NK-92 (cell line): ENCODE measurements at regions not wholly inside any gene's neighbourhood (a gene's known extent, or its start where the extent isn't known, plus 50 kb on each side); places are given as distances from the start of the nearest gene placed in this dataset.
"Not testable (repeated sequence)": the region's sequence is repeated elsewhere in the genome, so short reads cannot be mapped to it uniquely, and the experiment has no call there.

Source experiments
- DNase-seq: peaks from one replicate; lab custom pipeline; 2025; ENCODE audit not compliant: unreplicated experiment; lab: John Stamatoyannopoulos, UW

DNA sequence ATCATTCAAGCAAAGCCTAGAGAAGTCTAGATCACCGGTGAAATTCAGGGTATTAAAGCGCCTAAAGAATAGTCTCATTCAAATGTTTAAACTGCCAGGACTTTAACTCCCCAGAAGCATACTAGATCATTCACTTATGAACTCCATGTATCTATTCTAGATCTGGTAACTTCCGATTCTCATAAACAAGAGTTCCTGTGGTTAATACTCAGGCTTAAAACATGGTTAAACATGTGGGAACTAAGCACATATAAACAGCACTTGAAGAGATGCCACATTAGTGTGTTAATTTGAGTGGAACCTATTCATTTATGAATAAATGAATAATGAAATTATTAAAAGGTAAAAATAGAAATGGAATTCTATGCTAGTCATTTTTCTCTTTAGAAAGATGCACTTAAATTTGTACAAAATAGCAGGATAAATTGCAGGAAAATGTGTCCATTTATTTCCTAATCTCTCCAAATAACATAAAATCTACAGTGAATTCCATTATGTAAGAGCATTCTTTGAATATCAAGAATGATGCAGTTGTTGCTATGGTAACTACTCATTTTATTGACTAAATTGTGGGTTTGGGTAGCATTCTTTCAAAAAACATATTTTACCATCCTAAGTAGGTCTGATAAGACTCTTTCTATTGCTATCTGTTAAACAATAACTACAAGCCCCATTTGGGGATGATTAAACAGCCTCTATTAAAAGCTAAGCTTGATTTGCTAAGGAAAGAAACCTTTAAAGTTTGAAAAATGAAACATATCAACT is 147.6 kb upstream of the TMEM168 start:
- no peak for DNase-seq

DNA sequence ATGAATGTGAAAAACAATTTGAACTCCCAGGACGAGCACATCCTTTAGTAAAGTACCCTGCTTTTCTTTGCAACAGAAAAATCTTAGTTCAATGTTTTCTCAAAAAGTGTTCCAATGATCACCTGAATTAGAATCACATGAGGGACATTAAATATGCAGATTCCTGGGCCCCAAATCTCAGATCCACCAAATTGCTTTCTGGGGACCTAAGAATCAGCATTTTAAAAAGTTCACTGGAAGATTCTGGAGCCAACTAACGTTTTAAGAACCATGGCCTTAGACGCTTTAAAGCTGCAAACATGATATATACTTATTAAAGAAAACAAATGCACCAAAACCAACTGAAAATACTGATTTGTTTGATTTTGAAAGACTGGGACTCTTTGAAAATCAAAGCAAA is 143.4 kb upstream of the TMEM168 start:
- no peak for DNase-seq

DNA sequence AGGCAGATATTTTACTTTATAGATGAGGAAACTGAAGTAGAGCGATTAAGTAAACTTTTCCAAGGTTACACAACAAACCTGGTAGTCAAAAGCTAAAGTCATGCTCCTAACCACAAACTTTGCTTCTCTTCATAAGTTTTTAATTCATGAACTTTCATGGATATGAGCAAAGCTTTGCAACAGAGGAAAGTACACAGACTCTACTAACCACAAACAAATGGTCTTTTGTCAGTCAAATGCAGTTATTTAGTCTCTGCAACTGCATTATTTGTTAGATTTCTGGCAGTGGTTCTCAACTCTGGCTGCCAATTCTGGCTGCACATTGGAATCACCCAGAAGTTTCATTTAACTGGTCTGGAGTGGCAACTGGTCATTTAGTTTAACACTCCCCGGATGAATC is 140.6 kb upstream of the TMEM168 start:
- no peak for DNase-seq

DNA sequence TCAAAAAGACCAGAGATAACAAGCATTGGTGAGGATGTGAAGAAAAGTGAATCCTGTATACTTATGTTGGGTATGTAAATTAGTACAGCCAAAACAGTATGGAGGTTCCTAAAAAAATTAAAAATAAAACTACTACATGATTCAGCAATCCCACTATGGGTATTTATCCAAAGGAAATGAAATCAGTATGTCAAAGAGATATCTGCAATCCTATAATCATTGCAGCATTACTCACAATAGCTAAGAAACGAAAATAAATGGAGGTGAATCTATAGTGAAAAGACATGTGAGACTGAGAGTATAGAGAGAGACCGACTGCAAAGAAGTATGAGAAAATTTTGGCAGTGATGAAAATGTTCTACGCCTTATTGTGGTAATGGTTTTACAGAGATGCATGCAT is 139.2 kb upstream of the TMEM168 start:
- no peak for DNase-seq

DNA sequence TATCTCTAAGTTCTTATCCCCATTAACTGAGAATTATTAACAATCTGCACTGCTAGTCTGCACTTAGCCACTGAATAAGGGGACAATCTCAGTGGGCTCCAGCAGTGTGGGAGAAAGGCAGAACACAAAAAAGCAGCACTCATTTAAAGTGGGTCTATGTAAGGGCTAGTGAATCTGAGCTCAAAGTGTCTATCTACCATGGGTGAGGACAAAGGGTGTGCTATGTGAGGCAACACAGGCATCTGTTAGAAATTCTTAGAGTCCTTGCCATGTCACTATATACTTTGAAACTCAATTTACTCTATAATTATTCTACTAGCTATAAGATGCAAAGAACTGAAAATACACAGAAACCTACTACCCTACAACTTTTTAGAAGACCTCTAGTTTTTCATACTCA is 135.8 kb upstream of the TMEM168 start:
- DNase-seq: no peak

DNA sequence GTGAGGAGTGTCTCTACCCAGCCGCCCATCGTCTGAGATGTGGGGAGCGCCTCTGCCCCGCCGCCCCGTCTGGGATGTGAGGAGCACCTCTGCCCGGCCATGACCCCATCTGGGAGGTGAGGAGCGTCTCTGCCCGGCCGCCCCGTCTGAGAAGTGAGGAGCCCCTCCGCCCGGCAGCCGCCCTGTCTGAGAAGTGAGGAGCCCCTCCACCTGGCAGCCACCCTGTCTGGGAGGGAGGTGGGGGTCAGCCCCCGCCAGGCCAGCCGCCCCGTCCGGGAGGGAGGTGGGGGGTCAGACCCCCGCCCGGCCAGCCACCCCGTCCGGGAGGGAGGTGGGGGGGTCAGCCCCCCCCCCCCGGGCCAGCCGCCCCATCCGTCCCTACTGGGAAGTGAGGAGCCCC is 132.4 kb upstream of the TMEM168 start:
- not testable (repeated sequence) for DNase-seq

DNA sequence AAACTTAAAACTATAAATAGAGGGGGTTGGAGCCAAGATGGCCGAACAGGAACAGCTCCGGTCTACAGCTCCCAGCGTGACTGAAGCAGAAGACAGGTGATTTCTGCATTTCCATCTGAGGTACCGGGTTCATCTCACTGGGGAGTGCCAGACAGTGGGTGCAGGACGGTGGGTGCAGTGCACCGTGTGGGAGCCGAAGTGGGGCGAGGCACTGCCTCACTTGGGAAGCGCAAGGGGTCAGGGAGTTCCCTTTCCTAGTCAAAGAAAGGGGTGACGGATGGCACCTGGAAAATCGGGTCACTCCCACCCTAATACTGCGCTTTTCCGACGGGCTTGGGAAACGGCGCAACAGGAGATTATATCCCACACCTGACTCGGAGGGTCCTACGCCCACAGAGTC is 126.2 kb upstream of the TMEM168 start:
- not testable (repeated sequence) for DNase-seq

DNA sequence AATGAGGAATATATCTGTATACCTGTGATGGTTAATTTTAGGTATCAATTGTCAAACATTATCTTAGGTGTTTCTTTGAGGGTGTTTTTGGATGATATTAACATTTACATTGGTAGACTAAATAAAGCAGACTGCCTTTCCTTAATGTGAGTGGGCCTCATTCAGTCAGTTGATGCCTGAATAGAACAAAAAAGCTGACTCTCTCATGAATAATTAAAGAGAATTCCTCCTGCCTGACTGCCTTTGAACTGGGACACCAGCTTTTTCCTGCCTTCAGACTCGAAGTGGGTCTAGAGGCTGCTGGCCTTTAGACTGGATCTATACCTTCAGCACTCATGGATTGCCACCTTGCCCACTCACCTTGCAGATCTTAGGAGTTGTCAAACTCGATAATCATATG is 117.9 kb upstream of the TMEM168 start:
- DNase-seq: no peak

DNA sequence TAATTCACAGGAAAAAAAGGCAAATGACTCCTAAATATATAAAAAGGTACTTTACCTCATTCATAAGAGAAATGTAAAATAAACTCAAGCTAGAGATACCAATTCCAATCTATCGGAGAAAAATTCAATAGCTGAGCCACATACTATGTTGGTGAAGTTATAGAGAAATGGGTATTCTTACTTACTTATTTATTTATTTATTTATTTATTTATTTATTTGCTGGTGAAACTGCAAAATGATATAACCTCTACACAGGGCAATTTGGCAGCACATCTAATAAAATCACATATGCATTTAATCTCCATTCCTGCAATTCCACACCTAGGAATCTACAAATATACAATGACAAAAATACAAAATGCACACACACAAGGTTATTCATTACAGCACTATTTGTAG is 117.5 kb upstream of the TMEM168 start:
- no peak for DNase-seq

DNA sequence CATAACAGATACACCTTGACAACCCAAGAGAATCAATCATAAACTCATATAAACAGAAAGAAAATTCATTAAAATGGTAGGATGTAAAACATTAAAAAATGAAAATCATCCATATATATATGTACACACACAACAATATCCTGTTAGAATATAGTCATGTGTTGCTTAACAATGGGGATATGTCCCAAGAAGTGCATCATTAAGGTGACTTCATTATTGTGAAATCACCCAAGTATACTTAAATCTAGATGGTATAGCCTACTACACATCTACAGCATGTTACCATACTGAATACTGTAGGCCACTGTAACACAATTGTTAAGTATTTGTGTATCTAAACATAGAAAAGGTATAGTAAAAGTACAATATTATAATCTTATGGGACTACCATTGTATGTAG is 115.8 kb upstream of the TMEM168 start:
- DNase-seq: no peak

DNA sequence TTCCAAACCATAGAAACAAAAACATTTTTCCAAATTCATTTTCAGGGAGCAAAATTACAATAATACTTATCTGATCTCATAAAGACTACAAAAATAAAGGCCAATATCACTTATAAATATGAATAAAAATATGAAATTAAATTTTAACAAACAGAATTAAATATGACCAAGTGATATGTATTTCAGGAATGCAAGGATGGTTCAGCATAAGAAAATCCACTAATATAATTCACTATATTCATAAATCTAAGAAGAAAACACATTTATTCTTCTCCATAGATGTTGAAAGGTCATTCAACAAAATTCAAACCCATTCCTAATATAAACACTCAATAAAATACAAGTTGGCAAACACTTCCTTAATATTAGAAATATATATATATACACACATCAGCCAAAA is 115.2 kb upstream of the TMEM168 start:
- no peak for DNase-seq

DNA sequence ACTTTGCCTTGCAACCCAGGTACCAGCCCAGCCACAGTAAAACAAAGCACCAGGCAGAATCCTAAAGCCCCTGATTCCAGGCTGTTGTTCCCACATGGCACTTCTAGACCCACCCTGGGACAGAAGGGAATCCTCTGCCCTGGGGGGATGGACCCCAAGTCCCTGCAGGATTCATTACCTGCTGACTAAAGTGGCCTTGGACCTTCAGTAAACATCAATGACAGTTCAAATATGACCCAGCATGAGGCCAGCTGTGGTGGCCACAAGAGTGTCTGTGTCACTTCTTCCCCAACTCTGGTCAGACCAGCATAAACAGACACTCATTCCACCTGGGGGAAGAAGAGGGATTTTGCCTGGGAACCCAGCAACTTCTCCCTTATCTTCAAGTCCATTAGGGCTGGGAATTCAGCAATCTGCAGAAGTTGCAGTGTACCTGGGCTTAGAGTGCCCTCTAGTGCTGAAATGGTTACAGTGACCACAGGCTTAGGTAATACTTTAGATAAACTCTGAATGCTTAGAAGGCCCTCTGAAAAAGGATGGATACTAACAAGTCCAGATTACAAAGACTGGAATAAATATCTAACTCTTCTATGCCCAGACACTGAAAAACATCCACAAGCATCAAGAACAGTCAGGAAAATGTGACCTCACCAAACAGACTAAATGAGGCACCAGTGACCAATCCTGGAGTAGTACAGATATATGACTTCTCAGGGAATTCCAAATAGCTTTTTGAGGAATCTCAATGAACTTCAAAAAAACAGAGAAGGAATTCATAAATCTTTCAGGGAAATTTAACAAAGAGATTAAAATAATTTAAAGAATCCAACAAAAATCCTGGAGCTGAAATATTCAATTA is 108.5 kb upstream of the TMEM168 start:
- DNase-seq: no peak

DNA sequence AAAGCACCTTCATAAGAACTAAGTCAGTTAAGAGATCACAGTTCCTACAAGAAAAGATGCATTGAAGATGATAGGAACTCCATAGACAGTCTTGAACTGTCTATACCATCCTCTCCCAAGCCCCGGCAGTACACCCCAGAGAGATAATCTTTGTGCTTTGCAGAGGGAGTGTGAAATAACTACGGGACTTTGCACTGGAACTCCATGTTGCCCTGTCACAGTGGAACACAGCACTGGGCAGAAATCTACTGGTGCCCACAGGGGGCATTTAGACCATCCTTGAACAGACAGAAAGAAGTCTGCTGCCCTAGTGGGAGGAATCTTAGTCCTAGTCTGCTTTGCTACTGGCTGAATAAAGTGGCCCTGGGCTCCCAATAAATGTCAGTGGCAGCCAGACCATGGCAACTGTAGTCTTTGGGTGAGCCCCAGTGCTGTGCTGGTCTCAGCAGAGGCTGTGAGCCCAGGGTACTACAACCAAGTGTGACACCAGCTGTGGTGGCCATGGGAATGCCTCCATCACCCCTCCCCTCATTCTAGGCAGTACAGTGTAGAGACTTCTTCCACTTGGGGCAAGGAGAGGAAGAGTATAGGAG is 107.7 kb upstream of the TMEM168 start:
- no peak for DNase-seq

DNA sequence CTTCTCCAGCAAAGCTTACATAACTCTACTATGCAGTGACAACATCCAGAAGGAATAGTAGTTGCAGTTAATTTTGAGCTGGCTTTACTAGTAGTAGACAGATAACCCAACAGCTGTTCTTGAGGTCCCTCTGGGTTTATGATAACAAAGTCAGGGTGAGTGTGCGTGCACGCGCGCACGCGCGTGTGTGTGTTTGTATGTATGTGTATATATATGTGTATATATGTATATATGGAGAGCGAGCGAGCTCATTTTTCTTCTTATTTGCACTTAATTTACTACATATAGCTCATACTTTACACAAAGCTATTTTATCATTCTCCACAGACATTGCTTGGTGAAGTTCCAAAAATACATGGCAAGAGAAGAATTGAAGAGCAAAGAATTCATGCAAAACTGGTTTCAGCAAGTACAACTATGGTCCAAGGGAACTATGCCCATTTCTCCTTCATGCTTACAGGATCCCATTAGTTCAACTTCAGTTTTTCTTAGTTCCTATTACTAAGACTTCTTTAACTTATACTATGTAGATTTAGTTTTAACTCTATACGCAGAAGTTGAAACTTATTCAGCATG is 105.9 kb upstream of the TMEM168 start:
- DNase-seq: no peak

DNA sequence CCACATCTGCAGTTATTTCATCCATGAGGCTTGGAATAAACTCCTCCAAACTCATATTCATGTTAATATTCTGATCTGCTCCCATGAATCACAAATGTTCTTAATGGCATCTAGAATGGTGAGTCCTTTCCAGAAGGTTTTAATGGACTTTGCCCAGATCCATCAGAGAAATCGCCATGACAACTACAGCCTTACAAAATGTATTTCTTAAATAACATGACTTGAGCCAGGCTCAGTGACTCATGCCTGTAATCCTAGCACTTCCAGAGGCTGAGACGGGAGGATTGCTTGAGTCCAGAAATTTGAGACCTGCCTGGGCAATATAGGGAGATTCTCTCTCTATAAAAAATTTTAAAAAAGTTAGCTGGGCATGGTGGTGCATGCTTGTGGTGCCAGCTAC is 102.1 kb upstream of the TMEM168 start:
- DNase-seq: no peak

DNA sequence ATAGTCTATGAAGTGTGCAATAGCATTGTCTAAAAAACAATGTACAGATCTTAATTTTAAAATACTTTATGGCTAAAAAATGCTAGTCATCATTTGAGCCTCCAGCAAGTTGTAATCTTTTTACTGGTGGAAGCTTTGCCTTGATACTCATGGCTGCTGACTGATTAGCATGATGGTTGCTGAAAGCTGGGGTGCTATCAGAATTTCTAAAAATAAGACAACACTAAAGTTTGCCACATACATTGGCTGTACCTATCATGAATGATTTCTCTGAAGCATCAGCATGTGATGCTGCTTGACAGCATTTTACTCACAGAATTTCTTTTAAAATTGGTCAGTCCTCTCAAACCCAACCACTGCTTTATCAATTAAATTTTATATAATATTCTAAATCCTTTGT is 101.5 kb upstream of the TMEM168 start:
- DNase-seq: no peak

DNA sequence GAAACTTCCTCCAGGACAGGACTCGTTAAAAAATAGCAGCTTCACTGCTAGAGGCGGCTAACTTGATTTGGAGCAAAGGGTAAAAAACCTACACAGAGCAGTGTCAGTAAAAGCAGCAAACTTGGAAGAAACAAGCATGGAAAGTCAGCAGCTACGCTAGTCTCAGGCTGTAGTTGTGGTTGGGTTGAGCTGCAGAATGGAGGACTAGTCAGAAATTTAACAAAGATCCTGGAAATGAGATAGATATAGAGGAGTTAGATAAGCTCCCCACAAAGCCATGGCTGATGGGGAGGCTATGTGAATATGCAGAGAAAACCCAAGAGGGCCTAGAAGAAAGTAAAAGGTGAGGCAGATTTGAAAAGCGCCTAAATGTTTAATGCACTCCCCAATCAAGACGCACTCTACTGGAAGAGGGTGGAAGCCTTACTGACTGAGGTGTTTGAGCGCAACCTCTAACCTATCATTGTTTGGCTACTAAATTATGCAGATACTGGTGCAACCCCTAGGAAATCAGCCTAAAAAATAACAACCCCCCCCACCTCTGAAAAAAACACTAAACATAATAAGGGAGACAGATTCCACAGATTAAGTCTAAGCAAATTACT is 99.7 kb upstream of the TMEM168 start:
- no peak for DNase-seq

DNA sequence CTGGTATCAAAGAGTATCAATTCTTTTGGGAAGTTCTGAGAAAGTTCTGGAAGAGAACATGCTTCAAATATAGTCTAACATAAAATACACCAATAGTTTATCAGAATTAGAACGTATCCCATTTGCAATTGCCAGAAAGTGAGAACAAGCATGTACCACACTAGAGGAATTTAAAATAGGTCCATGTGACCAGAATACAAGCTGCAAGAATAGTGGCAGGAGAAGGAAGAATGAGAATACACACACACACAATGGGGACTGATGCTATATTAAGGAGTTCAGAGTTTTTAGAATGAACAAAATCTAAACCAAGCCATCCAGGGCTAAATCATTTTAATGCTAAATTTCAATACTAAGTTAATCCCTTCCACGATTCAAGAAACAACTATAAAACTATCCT is 99.1 kb upstream of the TMEM168 start:
- no peak for DNase-seq

DNA sequence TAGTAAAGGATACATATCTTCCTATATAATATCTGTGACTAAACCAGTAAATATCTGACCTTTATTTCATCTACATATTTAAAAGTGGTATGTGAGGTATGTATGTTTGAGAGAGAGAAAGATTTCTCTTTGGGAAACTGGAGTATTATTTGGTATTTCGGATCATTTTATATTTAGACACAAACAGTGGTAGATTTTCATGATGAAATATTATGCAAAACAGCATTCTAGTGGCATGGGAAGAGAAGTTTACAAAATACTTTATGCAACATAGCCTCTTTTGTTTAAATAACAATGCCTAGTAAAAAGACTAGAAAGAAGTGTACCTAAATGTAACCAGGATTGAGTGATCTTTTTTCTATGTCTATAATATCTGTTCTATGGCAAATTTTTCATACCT is 98.6 kb upstream of the TMEM168 start:
- DNase-seq: no peak

DNA sequence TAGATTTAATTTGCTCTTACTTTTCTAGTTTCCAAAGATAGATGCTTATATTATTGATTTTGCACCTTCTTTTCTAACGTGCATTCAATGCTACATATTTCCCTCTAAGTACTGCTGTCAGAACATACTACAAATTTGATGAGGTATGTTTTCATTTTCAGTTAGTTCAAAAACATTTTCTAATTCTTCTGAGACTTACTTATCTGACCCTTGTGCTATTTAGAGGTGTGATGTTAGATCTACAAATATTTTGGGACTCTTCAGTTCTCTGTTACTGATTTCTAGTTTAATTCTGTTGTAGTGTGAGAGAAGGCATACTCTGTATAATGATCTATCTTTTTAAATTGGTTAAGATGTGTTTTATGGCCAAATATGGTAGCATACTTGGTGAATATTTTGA is 97.8 kb upstream of the TMEM168 start:
- no peak for DNase-seq

DNA sequence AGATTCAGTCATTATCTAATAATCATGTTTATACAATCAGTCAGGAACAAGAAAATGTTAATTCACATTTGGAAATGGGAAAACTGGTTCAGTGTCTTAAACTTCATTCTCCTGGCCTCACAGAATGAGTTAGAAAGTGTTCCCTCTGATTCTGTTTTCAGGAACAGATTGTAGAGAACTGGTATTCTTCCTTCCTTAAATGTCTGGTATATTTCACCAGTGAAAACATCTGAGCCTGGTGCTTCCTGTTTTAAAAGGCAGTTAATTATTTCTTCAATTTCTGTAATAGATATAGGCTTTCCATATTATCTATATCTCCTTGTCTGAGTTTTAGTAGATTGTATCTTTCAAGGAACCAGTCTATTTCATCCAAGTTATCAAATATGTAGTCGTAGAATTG is 97.1 kb upstream of the TMEM168 start:
- no peak for DNase-seq
